ENCODE measurements at regions not wholly inside any gene's neighbourhood (a gene's known extent, or its start where the extent isn't known, plus 50 kb on each side); places are given as distances from the start of the nearest gene placed in this dataset.

GRCh38 chr12:83843541-83843940, 1069.1 kb downstream of the SLC6A15 start:
- peak; percentile 0 for DNase-seq (ENCODE audit: low read depth)
- H3K4me3 ChIP-seq (replicated peaks; ENCODE audit: low read depth, low read length), result no peak overlapping the region
- TF ChIP-seq CTCF (IDR thresholded peaks at IDR 0.05; ENCODE audit: low read length, missing control alignments), result no peak

GRCh38 chr12:83841620-83842019, 1071.0 kb downstream of the SLC6A15 start:
- no peak for TF ChIP-seq CTCF (IDR thresholded peaks at IDR 0.05; ENCODE audit: low read length, missing control alignments)
- H3K4me3 ChIP-seq (replicated peaks; ENCODE audit: low read depth, low read length), result no peak overlapping the region
- DNase-seq (ENCODE audit: low read depth), result no peak

- no peak for TF ChIP-seq CTCF (IDR thresholded peaks at IDR 0.05; ENCODE audit: low read length, missing control alignments)
- H3K4me3 ChIP-seq (replicated peaks; ENCODE audit: low read depth, low read length), result no peak overlapping the region
- no peak for DNase-seq (ENCODE audit: low read depth)
Observed at GRCh38 chr12:83827860-83828259, 1084.7 kb downstream of the SLC6A15 start.

GRCh38 chr12:83827193-83827592, 1085.4 kb downstream of the SLC6A15 start:
- DNase-seq (ENCODE audit: low read depth), result no peak
- no peak overlapping the region for H3K4me3 ChIP-seq (replicated peaks; ENCODE audit: low read depth, low read length)
- no peak for TF ChIP-seq CTCF (IDR thresholded peaks at IDR 0.05; ENCODE audit: low read length, missing control alignments)

GRCh38 chr12:83826112-83826511, 1086.5 kb downstream of the SLC6A15 start:
- peak; percentile 42 for DNase-seq (ENCODE audit: low read depth)
- TF ChIP-seq CTCF (IDR thresholded peaks at IDR 0.05; ENCODE audit: low read length, missing control alignments), result peak; percentile 83
- H3K4me3 ChIP-seq (replicated peaks; ENCODE audit: low read depth, low read length), result no peak overlapping the region

- H3K4me3 ChIP-seq (replicated peaks; ENCODE audit: low read depth, low read length), result no peak overlapping the region
- DNase-seq (ENCODE audit: low read depth), result peak; percentile 21
- TF ChIP-seq CTCF (IDR thresholded peaks at IDR 0.05; ENCODE audit: low read length, missing control alignments), result peak; percentile 28
Observed at GRCh38 chr12:83823386-83824045, 1089.1 kb downstream of the SLC6A15 start.

- DNase-seq (ENCODE audit: low read depth), result no peak
- no peak overlapping the region for H3K4me3 ChIP-seq (replicated peaks; ENCODE audit: low read depth, low read length)
- no peak for TF ChIP-seq CTCF (IDR thresholded peaks at IDR 0.05; ENCODE audit: low read length, missing control alignments)
Observed at GRCh38 chr12:83821967-83822366, 1090.6 kb downstream of the SLC6A15 start.
